ENCODE measurements at regions not wholly inside any gene's neighbourhood (a gene's known extent, or its start where the extent isn't known, plus 50 kb on each side); places are given as distances from the start of the nearest gene placed in this dataset.

- TF ChIP-seq REST (IDR thresholded peaks at IDR 0.05; ENCODE audit: insufficient read depth in 1 of 2, low read depth in 2 of 2, low read length in 2 of 2) (no peak), TAF1 (IDR thresholded peaks at IDR 0.05; ENCODE audit: borderline replicate concordance, insufficient read depth, low read length) (no peak), SIN3A (IDR thresholded peaks at IDR 0.05; ENCODE audit: borderline replicate concordance, insufficient read depth, low read length) (no peak), POLR2AphosphoS5 (IDR thresholded peaks at IDR 0.05; ENCODE audit: low read depth, low read length) (no peak), FOXP2 (optimal IDR thresholded peaks at IDR 0.05; ENCODE audit: borderline replicate concordance, extremely low read depth, extremely low read length, insufficient read depth) (no peak)
These were observed 265.1 kb downstream of the TUSC7 start for GRCh38 chr3:116974702-116975101.

GRCh38 chr3:116977441-116977840 lies 267.9 kb downstream of the TUSC7 start:
- TF ChIP-seq TAF1 (IDR thresholded peaks at IDR 0.05; ENCODE audit: borderline replicate concordance, insufficient read depth, low read length) (no peak), REST (IDR thresholded peaks at IDR 0.05; ENCODE audit: insufficient read depth in 1 of 2, low read depth in 2 of 2, low read length in 2 of 2) (no peak), SIN3A (IDR thresholded peaks at IDR 0.05; ENCODE audit: borderline replicate concordance, insufficient read depth, low read length) (no peak), FOXP2 (optimal IDR thresholded peaks at IDR 0.05; ENCODE audit: borderline replicate concordance, extremely low read depth, extremely low read length, insufficient read depth) (no peak), POLR2AphosphoS5 (IDR thresholded peaks at IDR 0.05; ENCODE audit: low read depth, low read length) (no peak)

- TF ChIP-seq REST (IDR thresholded peaks at IDR 0.05; ENCODE audit: insufficient read depth in 1 of 2, low read depth in 2 of 2, low read length in 2 of 2) (no peak), SIN3A (IDR thresholded peaks at IDR 0.05; ENCODE audit: borderline replicate concordance, insufficient read depth, low read length) (no peak), FOXP2 (optimal IDR thresholded peaks at IDR 0.05; ENCODE audit: borderline replicate concordance, extremely low read depth, extremely low read length, insufficient read depth) (no peak)
These were observed 270.5 kb downstream of the TUSC7 start for GRCh38 chr3:116980099-116980498.

GRCh38 chr3:116981089-116981488 lies 271.5 kb downstream of the TUSC7 start:
- TF ChIP-seq REST (IDR thresholded peaks at IDR 0.05; ENCODE audit: insufficient read depth in 1 of 2, low read depth in 2 of 2, low read length in 2 of 2) (no peak), FOXP2 (optimal IDR thresholded peaks at IDR 0.05; ENCODE audit: borderline replicate concordance, extremely low read depth, extremely low read length, insufficient read depth) (no peak), SIN3A (IDR thresholded peaks at IDR 0.05; ENCODE audit: borderline replicate concordance, insufficient read depth, low read length) (no peak), POLR2AphosphoS5 (IDR thresholded peaks at IDR 0.05; ENCODE audit: low read depth, low read length) (no peak), TAF1 (IDR thresholded peaks at IDR 0.05; ENCODE audit: borderline replicate concordance, insufficient read depth, low read length) (no peak)

- no peak for TF ChIP-seq TAF1 (IDR thresholded peaks at IDR 0.05; ENCODE audit: borderline replicate concordance, insufficient read depth, low read length)
- no peak for TF ChIP-seq FOXP2 (optimal IDR thresholded peaks at IDR 0.05; ENCODE audit: borderline replicate concordance, extremely low read depth, extremely low read length, insufficient read depth)
- no peak for TF ChIP-seq POLR2AphosphoS5 (IDR thresholded peaks at IDR 0.05; ENCODE audit: low read depth, low read length)
- no peak for TF ChIP-seq SIN3A (IDR thresholded peaks at IDR 0.05; ENCODE audit: borderline replicate concordance, insufficient read depth, low read length)
- TF ChIP-seq REST (IDR thresholded peaks at IDR 0.05; ENCODE audit: insufficient read depth in 1 of 2, low read depth in 2 of 2, low read length in 2 of 2) = no peak
These were observed 274.7 kb downstream of the TUSC7 start for GRCh38 chr3:116984301-116984700.

All from PFSK-1 (cell line).